ENCODE measurements at regions not wholly inside any gene's neighbourhood (a gene's known extent, or its start where the extent isn't known, plus 50 kb on each side); places are given as distances from the start of the nearest gene placed in this dataset.

GRCh38 chrX:147803948-147804347 is 107.8 kb upstream of the FMR1 start:
- Histone ChIP-seq H3K79me2 (ENCODE audit: insufficient read depth, low read length) (no peaks in the 10 kb centered on the region), H2AFZ (ENCODE audit: low read length) (no peak overlapping the region), H3K36me3 (ENCODE audit: insufficient read depth, low read length) (no peaks in the 10 kb centered on the region), H3K9ac (ENCODE audit: low read depth, low read length, poor library complexity, severe bottlenecking) (no peak overlapping the region), H3K27me3 (ENCODE audit: insufficient read depth, low read length, poor library complexity, severe bottlenecking) (no peaks in the 10 kb centered on the region), H3K4me2 (ENCODE audit: low read depth, low read length, poor library complexity, severe bottlenecking) (no peak overlapping the region), H3K9me2 (replicated peaks; ENCODE audit: low read depth, low read length) (no peaks in the 10 kb centered on the region), H3K9me3 (ENCODE audit: insufficient read depth, low read depth, low read length) (no peaks in the 10 kb centered on the region), H3K4me1 (ENCODE audit: insufficient read depth, low read length, poor library complexity, severe bottlenecking) (no peaks in the 10 kb centered on the region), H3F3A (ENCODE audit: low read depth) (no peaks in the 10 kb centered on the region), H4K20me1 (ENCODE audit: insufficient read depth, low read length, poor library complexity, severe bottlenecking) (no peaks in the 10 kb centered on the region), H3K4me3 (ENCODE audit: low read length, poor library complexity, severe bottlenecking) (no peak overlapping the region)
- TF ChIP-seq EZH2phosphoT487 (IDR thresholded peaks at IDR 0.05; ENCODE audit: borderline replicate concordance) (no peak), CTCF (conservative IDR thresholded peaks at IDR 0.05; ENCODE audit: low read length) (peak; percentile 68)

- no peak overlapping the region for H3K9ac ChIP-seq (ENCODE audit: low read depth, low read length, poor library complexity, severe bottlenecking)
- H3K36me3 ChIP-seq (ENCODE audit: insufficient read depth, low read length): no peaks in the 10 kb centered on the region
- H3K79me2 ChIP-seq (ENCODE audit: insufficient read depth, low read length): no peaks in the 10 kb centered on the region
- H2AFZ ChIP-seq (ENCODE audit: low read length): no peak overlapping the region
- no peaks in the 10 kb centered on the region for H3K4me1 ChIP-seq (ENCODE audit: insufficient read depth, low read length, poor library complexity, severe bottlenecking)
- H3F3A ChIP-seq (ENCODE audit: low read depth): no peaks in the 10 kb centered on the region
- no peaks in the 10 kb centered on the region for H3K9me3 ChIP-seq (ENCODE audit: insufficient read depth, low read depth, low read length)
- H3K4me3 ChIP-seq (ENCODE audit: low read length, poor library complexity, severe bottlenecking): no peak overlapping the region
- no peaks in the 10 kb centered on the region for H4K20me1 ChIP-seq (ENCODE audit: insufficient read depth, low read length, poor library complexity, severe bottlenecking)
- no peaks in the 10 kb centered on the region for H3K27me3 ChIP-seq (ENCODE audit: insufficient read depth, low read length, poor library complexity, severe bottlenecking)
- no peak for TF ChIP-seq CTCF (conservative IDR thresholded peaks at IDR 0.05; ENCODE audit: low read length)
- TF ChIP-seq EZH2phosphoT487 (IDR thresholded peaks at IDR 0.05; ENCODE audit: borderline replicate concordance): no peak
- H3K9me2 ChIP-seq (replicated peaks; ENCODE audit: low read depth, low read length): no peaks in the 10 kb centered on the region
- no peak overlapping the region for H3K4me2 ChIP-seq (ENCODE audit: low read depth, low read length, poor library complexity, severe bottlenecking)
These were observed 99.9 kb upstream of the FMR1 start for GRCh38 chrX:147811803-147812202.

GRCh38 chrX:147827070-147827469 is 84.6 kb upstream of the FMR1 start:
- H3K9ac ChIP-seq (ENCODE audit: low read depth, low read length, poor library complexity, severe bottlenecking): no peak overlapping the region

More at GRCh38 chrX:147827070-147827469, 84.6 kb upstream of the FMR1 start:
- Histone ChIP-seq H3K27me3 (ENCODE audit: insufficient read depth, low read length, poor library complexity, severe bottlenecking) (no peaks in the 10 kb centered on the region), H3K79me2 (ENCODE audit: insufficient read depth, low read length) (no peaks in the 10 kb centered on the region), H3K9me2 (replicated peaks; ENCODE audit: low read depth, low read length) (no peaks in the 10 kb centered on the region), H3K4me2 (ENCODE audit: low read depth, low read length, poor library complexity, severe bottlenecking) (no peak overlapping the region), H3K4me1 (ENCODE audit: insufficient read depth, low read length, poor library complexity, severe bottlenecking) (no peaks in the 10 kb centered on the region), H3K9me3 (ENCODE audit: insufficient read depth, low read depth, low read length) (no peaks in the 10 kb centered on the region), H3K36me3 (ENCODE audit: insufficient read depth, low read length) (no peaks in the 10 kb centered on the region), H3K4me3 (ENCODE audit: low read length, poor library complexity, severe bottlenecking) (no peak overlapping the region), H3F3A (ENCODE audit: low read depth) (no peaks in the 10 kb centered on the region), H2AFZ (ENCODE audit: low read length) (no peak overlapping the region), H4K20me1 (ENCODE audit: insufficient read depth, low read length, poor library complexity, severe bottlenecking) (no peaks in the 10 kb centered on the region)
- no peak for TF ChIP-seq CTCF (conservative IDR thresholded peaks at IDR 0.05; ENCODE audit: low read length)
- no peak for TF ChIP-seq EZH2phosphoT487 (IDR thresholded peaks at IDR 0.05; ENCODE audit: borderline replicate concordance)

Measured in Loucy (cell line).